Activated CD8-positive, alpha-beta T cell treated with anti-CD3 and anti-CD28 coated beads, Interleukin-2, amount 10 ng/mL, durations not matched to agents 7 days and 5 days (primary cell): ENCODE measurements at regions not wholly inside any gene's neighbourhood (a gene's known extent, or its start where the extent isn't known, plus 50 kb on each side); places are given as distances from the start of the nearest gene placed in this dataset.
"Not testable (repeated sequence)": the region's sequence is repeated elsewhere in the genome, so short reads cannot be mapped to it uniquely, and the experiment has no call there.

Experiments
- ATAC-seq: fragments of 150-1000 bp; cut with Tn5 transposase; one replicate; pipeline ENCODE4 v1.10.0; 2021; ENCODE audit warnings: moderate library complexity
- CTCF ChIA-PET: fragments of 350-600 bp; sonication (Branson Sonifier 250); formaldehyde crosslinking; loops from one replicate; lab custom pipeline; 2021; ENCODE audit warnings: antibody characterized with exemption; lab: Charles Lee
- POLR2A ChIA-PET: fragments of 350-600 bp; sonication (Branson Sonifier 250); formaldehyde crosslinking; loops from one replicate; lab custom pipeline; 2021; ENCODE audit warnings: antibody characterized with exemption; lab: Charles Lee
- DNase-seq: peaks from one replicate; pipeline ENCODE4 v3.0.0-alpha.2; 2020
- H3K27ac Mint-ChIP-seq: one replicate; pipeline ENCODE4 v1.8.0; 2021; ENCODE audit warnings: mild to moderate bottlenecking, mixed read lengths
- H3K27me3 Mint-ChIP-seq: one replicate; pipeline ENCODE4 v1.8.0; 2021; ENCODE audit warnings: low read depth, mixed read lengths
- H3K36me3 Mint-ChIP-seq: one replicate; pipeline ENCODE4 v1.8.0; 2021; ENCODE audit warnings: low read depth, mixed read lengths
- H3K4me1 Mint-ChIP-seq: one replicate; pipeline ENCODE4 v1.8.0; 2021; ENCODE audit warnings: low read depth, mixed read lengths
- H3K4me3 Mint-ChIP-seq: one replicate; pipeline ENCODE4 v1.8.0; 2021; ENCODE audit warnings: mild to moderate bottlenecking, mixed read lengths
- H3K9me3 Mint-ChIP-seq: one replicate; pipeline ENCODE4 v1.8.0; 2022; ENCODE audit warnings: mixed read lengths; ENCODE audit not compliant: insufficient read depth

DNA sequence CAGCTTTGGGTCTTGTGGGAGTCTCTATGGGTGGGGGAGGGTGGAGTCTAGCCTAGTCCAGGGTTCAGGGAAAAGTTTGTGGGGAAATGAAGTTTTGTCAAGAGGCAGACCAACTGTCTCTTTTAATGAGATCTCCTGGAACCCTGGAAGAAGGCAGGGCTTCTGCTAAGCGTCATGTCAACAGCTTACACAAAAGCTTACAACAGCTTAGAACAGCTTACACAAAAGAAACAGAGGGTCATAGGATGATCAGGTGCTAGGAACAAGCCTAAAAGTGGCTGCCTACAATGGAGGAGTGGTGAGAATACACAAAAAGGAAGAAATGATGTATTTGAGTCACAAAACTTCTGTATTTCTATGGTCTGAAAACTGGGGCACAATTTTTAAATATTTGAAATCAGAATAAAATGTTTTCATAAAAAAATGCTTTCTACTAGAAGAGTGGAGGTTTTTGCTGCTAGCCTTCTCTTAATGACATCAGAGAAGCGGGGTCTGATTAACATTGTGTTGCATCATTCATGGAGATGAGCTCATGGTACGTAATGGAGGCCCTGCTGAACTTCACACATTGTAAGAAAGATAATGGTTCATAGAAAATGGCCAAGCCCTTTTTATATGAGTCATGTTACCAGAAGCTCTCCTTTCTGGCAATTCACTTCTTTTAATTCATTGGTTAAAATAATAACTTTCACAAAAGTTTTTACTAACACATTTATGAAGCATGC lies 351.0 kb downstream of the PIK3C3 start:
- H3K4me3 Mint-ChIP-seq: no peak overlapping the region
- ATAC-seq (no peak), DNase-seq (no peak)
- no peak overlapping the region for H3K27ac Mint-ChIP-seq
- no peaks in the 10 kb centered on the region for H3K36me3 Mint-ChIP-seq
- H3K9me3 Mint-ChIP-seq: no peaks in the 10 kb centered on the region
- no peaks in the 10 kb centered on the region for H3K4me1 Mint-ChIP-seq
- no peaks in the 10 kb centered on the region for H3K27me3 Mint-ChIP-seq
- CTCF ChIA-PET: no interaction called here
- POLR2A ChIA-PET: no interaction called here

DNA sequence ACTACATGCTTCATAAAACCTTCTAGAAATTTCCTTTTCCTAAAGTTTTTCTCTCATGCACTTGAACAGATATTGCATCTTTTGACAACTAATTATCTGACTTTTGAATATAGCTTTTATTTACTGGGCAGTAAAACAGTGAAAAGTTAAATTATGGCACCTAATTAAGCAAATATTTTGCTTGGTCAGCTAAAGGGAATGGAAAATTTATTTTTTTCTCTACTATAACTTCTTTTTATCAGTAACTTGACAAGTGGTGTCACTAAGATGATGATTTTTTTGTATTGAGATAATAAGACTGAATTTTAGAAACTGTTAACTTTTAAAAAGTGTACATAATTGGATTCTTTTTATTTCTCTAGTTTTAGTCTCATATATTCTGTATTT lies 351.6 kb downstream of the PIK3C3 start:
- Mint-ChIP-seq H3K4me1 (no peaks in the 10 kb centered on the region), H3K36me3 (no peaks in the 10 kb centered on the region), H3K27ac (no peak overlapping the region), H3K27me3 (no peaks in the 10 kb centered on the region), H3K4me3 (no peak overlapping the region), H3K9me3 (no peaks in the 10 kb centered on the region)
- POLR2A ChIA-PET: no interaction called here
- CTCF ChIA-PET: interaction anchor here (0.6 to 3.1 kb wide), 2 partner anchors 9 to 17 kb away, joined by 3 to 14 read pairs; no protein-coding TSS in a partner anchor
- DNase-seq (no peak), ATAC-seq (no peak)

DNA sequence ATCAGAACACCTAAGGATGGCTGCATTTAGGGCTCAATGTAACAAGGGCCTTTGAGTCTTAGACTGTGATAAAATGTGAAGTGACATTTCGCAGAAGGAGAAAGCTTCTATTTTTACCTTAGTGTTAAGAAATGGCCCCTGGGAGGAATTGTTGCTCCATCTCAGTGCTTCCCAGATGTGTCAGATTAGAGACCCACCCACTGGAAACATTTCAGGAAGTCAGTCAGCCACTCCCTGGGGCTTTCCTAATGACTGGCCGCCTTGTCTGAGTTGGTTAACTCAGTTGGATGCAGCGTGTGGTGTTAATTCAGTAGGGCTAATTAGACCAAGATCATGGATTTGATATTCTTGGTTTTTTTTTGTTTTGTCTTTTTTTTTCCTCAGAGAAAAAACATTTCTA lies 355.9 kb downstream of the PIK3C3 start:
- no peak overlapping the region for H3K27ac Mint-ChIP-seq
- POLR2A ChIA-PET: no interaction called here
- CTCF ChIA-PET: no interaction called here
- ATAC-seq: no peak
- no peaks in the 10 kb centered on the region for H3K4me1 Mint-ChIP-seq
- H3K4me3 Mint-ChIP-seq: no peak overlapping the region
- H3K36me3 Mint-ChIP-seq: no peaks in the 10 kb centered on the region
- no peaks in the 10 kb centered on the region for H3K27me3 Mint-ChIP-seq
- no peak for DNase-seq
- no peaks in the 10 kb centered on the region for H3K9me3 Mint-ChIP-seq

DNA sequence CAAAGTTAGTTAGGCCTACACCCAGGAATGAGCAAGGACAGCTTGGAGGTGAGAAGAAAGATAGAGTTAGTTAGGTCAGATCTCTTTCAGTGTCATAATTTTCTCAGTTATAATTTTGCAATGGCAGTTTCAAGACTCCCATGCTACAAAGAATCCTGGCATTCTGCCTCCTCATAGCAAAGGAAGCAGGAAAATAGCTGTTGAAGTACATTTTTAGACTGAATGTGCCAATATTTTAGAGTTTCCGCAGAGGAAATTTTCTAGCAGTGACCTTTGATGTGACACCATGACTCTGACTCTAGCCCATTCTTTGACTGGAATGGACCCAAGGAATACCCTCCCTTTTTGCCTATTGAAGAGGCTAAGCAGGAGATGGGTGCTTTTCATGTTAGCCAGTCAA lies 371.7 kb downstream of the PIK3C3 start:
- no peak for ATAC-seq
- POLR2A ChIA-PET: no interaction called here
- no peaks in the 10 kb centered on the region for H3K4me1 Mint-ChIP-seq
- CTCF ChIA-PET: no interaction called here
- no peak overlapping the region for H3K4me3 Mint-ChIP-seq
- no peak overlapping the region for H3K27ac Mint-ChIP-seq
- DNase-seq: no peak
- no peaks in the 10 kb centered on the region for H3K27me3 Mint-ChIP-seq
- H3K36me3 Mint-ChIP-seq: no peaks in the 10 kb centered on the region
- no peaks in the 10 kb centered on the region for H3K9me3 Mint-ChIP-seq

GRCh38 chr18:42328931-42329330 lies 373.9 kb downstream of the PIK3C3 start:
- POLR2A ChIA-PET: no interaction called here
- H3K27ac Mint-ChIP-seq: no peak overlapping the region
- no peaks in the 10 kb centered on the region for H3K4me1 Mint-ChIP-seq
- ATAC-seq (no peak), DNase-seq (no peak)
- H3K9me3 Mint-ChIP-seq: no peaks in the 10 kb centered on the region
- no peaks in the 10 kb centered on the region for H3K27me3 Mint-ChIP-seq
- CTCF ChIA-PET: no interaction called here
- no peak overlapping the region for H3K4me3 Mint-ChIP-seq
- no peaks in the 10 kb centered on the region for H3K36me3 Mint-ChIP-seq

DNA sequence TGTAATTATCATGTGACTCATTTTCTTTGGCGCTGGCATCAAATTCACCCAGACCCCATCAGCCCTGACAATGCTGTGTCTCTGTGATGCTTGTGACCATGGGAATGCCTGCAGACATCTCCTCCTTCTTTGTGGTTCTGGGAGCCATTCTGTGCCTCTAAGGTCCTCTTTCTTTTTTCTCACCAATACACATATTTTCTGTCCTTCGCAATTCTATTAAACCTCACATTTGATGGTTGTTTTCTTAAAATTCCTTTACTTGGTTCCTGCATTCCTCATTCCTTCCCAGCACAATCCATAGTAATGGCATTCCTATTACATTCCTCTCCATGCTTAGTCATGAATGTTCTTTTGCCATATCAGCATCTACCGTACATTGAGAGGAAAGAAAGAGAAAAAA lies 375.3 kb downstream of the PIK3C3 start:
- Mint-ChIP-seq H3K4me1 (no peaks in the 10 kb centered on the region), H3K36me3 (no peaks in the 10 kb centered on the region), H3K27me3 (no peaks in the 10 kb centered on the region), H3K9me3 (no peaks in the 10 kb centered on the region), H3K4me3 (no peak overlapping the region), H3K27ac (no peak overlapping the region)
- CTCF ChIA-PET: no interaction called here
- ATAC-seq: no peak
- no peak for DNase-seq
- POLR2A ChIA-PET: no interaction called here

DNA sequence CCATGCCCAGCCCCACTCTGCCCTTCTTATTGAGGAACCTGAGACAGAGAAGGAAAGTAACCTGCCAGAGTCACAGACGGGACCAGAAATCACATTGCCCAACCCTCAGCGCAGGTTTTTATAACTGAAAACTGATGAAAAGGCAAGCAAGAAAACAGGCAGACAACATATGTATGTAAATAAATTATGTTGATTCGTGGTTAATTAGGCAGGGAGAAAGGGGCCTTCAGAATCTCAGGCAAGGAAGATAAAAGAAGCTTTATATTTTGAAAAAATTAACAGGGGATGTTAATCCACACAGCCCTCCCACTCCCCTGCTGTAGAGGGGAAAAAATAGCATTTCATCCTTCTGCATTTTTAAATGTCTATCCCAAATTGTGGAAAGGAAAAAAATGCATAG lies 378.5 kb downstream of the PIK3C3 start:
- Mint-ChIP-seq H3K27ac (no peak overlapping the region), H3K4me1 (no peaks in the 10 kb centered on the region), H3K36me3 (no peaks in the 10 kb centered on the region), H3K4me3 (no peak overlapping the region), H3K27me3 (no peaks in the 10 kb centered on the region), H3K9me3 (no peaks in the 10 kb centered on the region)
- no peak for DNase-seq
- ATAC-seq: no peak
- ChIA-PET POLR2A (no interaction called here), CTCF (no interaction called here)

DNA sequence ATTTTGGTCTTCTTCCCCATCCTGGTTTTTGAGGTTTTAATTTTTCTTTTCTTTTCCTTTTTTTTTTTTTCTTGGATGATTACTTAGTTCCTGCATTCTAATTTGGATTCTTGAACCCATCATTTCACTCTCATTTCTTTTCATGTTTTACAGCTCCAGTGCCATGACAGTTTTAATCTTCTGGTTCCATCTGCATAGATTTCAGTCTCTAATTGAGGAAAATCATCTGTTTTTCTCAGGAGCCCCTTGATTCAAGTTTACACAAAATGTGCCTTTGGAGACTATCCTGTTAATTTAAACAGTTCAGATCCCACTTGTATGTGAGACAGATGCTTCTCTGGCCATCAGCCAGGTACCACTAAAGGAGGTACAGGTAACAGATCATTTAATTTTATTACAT lies 379.9 kb downstream of the PIK3C3 start:
- no peak overlapping the region for H3K4me3 Mint-ChIP-seq
- H3K36me3 Mint-ChIP-seq: no peaks in the 10 kb centered on the region
- POLR2A ChIA-PET: no interaction called here
- no peaks in the 10 kb centered on the region for H3K27me3 Mint-ChIP-seq
- H3K4me1 Mint-ChIP-seq: no peaks in the 10 kb centered on the region
- H3K27ac Mint-ChIP-seq: no peak overlapping the region
- CTCF ChIA-PET: no interaction called here
- H3K9me3 Mint-ChIP-seq: no peaks in the 10 kb centered on the region
- no peak for ATAC-seq
- DNase-seq: no peak

DNA sequence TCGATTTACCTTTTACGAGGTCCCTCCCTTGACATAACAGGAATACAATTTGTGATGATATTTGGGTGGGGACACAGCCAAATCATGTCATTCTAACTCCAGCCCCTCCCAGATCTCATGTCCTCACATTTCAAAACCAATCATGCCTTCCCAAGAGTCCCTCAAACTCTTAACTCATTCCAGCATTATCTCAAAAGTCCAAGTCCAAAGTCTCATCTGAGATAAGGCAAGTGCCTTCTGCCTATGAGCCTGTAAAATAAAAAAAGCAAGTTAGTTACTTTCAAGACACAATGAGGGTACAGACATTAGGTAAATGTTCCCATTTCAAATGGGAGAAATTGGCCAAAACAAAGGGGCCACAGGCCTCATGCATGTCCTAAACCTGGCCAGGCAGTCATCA lies 381.1 kb downstream of the PIK3C3 start:
- Mint-ChIP-seq H3K27ac (no peak overlapping the region), H3K27me3 (no peaks in the 10 kb centered on the region), H3K36me3 (no peaks in the 10 kb centered on the region), H3K4me3 (no peak overlapping the region), H3K4me1 (no peaks in the 10 kb centered on the region), H3K9me3 (no peaks in the 10 kb centered on the region)
- no peak for ATAC-seq
- ChIA-PET POLR2A (no interaction called here), CTCF (no interaction called here)
- no peak for DNase-seq

DNA sequence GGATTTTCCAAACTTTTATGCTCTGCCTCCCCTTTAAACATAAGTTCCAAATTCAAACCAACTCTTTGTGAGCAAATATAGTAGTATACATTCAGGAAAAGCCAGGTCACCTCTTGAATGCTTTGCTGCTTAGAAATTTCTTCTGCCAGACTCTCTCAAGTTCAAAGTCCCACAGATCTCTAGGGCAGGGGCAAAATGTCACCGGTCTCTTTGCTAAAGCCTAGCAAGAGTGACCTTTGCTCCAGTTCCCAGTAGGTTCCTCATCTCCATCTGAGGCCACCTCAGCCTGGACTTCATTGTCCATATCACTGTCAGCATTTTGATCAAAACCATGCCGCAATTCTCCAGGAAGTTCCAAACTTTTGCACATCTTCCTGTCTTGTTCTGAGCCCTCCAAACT lies 382.3 kb downstream of the PIK3C3 start:
- H3K4me1 Mint-ChIP-seq, POLR2A ChIA-PET, H3K4me3 Mint-ChIP-seq: not testable (repeated sequence)

GRCh38 chr18:42338683-42339082 lies 383.6 kb downstream of the PIK3C3 start:
- CTCF ChIA-PET: no interaction called here
- Mint-ChIP-seq H3K36me3 (no peaks in the 10 kb centered on the region), H3K4me1 (no peaks in the 10 kb centered on the region), H3K27ac (no peak overlapping the region), H3K27me3 (no peaks in the 10 kb centered on the region), H3K9me3 (no peaks in the 10 kb centered on the region), H3K4me3 (no peak overlapping the region)
- ATAC-seq (no peak), DNase-seq (no peak)
- POLR2A ChIA-PET: no interaction called here

More for the DNA sequence above, 382.3 kb downstream of the PIK3C3 start:
- H3K27ac Mint-ChIP-seq, H3K36me3 Mint-ChIP-seq, ATAC-seq, H3K27me3 Mint-ChIP-seq, DNase-seq, H3K9me3 Mint-ChIP-seq, CTCF ChIA-PET: not testable (repeated sequence)

DNA sequence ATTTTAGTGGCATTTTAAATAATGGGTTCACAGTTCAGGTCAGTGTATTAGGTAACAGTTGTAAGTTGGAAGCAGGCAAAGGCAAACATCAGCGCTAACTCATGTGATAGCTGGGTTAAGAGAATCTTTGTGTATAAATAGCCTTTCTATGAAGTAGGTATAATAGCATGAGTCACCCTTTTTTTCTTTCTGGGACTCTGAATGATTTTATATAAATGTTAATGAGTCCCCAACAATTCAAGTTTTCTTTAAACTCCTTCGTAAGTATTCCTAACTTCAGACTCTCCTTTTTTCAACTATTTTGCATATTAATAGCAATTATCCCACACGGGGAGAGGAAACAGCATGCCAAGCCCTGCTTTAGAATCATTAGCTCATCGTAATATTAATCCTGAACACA lies 384.3 kb downstream of the PIK3C3 start:
- Mint-ChIP-seq H3K36me3 (no peaks in the 10 kb centered on the region), H3K9me3 (no peaks in the 10 kb centered on the region), H3K4me3 (no peak overlapping the region), H3K4me1 (no peaks in the 10 kb centered on the region), H3K27me3 (no peaks in the 10 kb centered on the region), H3K27ac (no peak overlapping the region)
- CTCF ChIA-PET: no interaction called here
- POLR2A ChIA-PET: no interaction called here
- DNase-seq (no peak), ATAC-seq (no peak)

DNA sequence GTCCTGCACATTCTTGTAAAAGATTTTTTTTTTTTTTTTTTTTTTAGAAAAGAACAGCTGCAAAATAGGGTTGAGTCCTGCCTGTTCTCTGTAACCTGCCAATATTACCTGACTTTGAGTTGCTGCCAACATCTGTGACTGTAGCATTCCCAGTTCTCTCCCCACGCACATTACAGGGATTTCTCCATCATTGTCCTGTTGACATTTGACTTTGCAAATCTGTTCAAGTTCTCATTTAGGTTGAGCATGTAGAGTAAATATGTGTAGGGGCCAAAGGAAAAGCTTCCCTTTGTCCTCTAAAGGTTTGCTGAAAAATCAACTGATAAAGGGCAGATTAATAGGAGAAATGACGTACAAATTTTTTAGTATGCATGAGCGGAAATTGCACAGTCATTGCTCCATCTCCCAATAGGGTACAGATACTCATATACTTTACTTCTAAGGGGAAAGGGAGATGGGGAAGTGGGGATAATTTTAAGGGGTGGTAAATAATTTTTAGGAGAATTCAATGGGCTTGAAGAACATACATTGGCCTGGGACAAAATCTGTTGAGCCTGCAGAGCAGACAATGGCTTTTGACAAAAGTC lies 385.5 kb downstream of the PIK3C3 start:
- no peaks in the 10 kb centered on the region for H3K27me3 Mint-ChIP-seq
- ChIA-PET CTCF (no interaction called here), POLR2A (no interaction called here)
- no peak overlapping the region for H3K4me3 Mint-ChIP-seq
- ATAC-seq: no peak
- no peaks in the 10 kb centered on the region for H3K4me1 Mint-ChIP-seq
- no peaks in the 10 kb centered on the region for H3K9me3 Mint-ChIP-seq
- no peaks in the 10 kb centered on the region for H3K36me3 Mint-ChIP-seq
- no peak for DNase-seq
- H3K27ac Mint-ChIP-seq: no peak overlapping the region
